HG03575 (cell line): ENCODE measurements at regions not wholly inside any gene's neighbourhood (a gene's known extent, or its start where the extent isn't known, plus 50 kb on each side); places are given as distances from the start of the nearest gene placed in this dataset.

Experiments used
- ATAC-seq: cut with Tn5 transposase; IDR thresholded peaks from one replicate; pipeline ENCODE4 v1.9.1; 2021; ENCODE audit not compliant: unreplicated experiment, insufficient number of reproducible peaks, low FRiP score; ENCODE audit errors: extremely low read depth

GRCh38 chr11:104332110-104332509, 168.2 kb upstream of the PDGFD start:
- ATAC-seq = no peak

GRCh38 chr11:104329078-104329665, 165.2 kb upstream of the PDGFD start:
- no peak for ATAC-seq

DNA sequence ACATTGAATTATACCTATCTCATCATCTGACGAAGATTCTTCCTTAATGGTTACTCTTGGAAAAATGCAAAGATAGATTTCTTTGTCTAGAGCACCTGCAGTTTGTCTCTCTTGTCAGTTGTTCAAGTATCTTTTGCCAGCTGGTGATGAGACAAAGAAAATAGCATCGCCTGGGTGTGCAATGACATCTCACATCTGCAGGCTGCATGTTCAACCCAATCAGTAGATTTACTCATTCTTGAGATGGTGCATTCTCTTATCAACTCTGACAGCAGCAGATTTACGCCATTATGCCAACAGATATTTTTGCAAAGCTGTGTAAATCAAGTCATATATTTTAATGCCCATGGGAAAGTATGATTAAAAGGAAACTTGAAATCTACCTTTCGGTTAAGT, 164.6 kb upstream of the PDGFD start:
- no peak for ATAC-seq

DNA sequence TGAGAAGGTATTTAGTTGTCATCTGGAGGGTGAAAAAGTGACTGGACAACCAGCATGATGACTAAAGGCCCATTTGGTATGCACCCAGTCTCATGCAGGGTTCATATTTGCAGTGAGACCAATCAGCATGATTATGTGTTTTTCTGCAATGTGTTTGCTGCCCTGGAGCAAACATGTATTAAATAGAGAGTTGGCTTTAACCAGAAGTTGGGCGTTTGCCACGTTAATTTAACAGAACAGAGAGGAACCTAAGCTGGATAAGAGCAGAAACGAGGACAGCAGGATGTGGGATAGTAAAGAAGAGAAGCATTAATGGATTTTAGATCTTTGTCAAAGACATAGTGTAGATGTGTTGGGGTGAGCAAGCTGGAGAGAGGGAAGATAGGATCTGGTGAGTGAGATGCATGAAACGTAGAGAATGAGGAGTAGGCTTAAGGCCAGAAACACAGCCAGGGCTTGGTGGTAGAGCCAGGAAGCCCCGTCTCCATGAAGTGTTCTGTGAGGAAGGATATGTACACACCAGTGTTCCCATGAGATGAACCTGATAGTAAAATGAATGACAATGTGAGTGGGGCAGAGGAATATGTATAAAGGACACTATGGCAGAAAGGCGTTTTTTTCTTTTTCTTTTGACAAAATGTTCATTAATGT, 164.0 kb upstream of the PDGFD start:
- ATAC-seq = no peak

DNA sequence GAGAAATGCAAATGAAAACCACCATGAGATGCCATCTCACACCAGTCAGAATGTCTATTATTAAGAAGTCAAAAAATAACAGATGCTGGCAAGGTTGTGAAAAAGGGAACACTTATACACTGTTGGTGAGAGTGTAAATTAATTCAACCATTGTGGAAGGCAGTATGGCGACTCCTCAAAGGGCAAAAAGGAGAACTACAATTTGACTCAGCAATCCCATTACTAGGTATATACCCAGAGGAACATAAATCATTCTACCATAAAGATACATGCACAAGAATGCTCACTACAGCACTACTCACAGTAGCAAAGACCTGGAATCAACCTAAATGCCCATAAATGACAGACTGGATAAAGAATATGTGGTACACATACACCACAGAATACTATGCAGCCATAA, 161.1 kb upstream of the PDGFD start:
- ATAC-seq = no peak

DNA sequence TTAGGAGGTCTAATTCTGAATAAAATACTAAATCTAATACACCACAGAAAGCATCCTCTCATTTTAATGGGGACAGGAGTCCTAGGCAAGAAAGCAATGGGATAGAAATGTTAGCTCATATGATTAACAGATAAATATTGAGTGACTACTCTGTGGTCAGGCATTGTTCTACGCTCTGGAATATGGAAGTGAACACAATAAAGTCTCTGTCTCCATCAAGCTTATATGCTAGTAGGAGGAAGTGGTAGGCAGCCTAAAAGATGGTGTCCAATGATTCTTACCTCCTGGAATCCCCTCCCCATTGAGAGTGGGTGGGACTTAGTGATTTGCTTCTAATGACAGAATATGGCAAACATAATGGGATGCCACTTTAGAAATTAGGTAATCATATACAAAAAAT, 160.3 kb upstream of the PDGFD start:
- ATAC-seq = no peak

GRCh38 chr11:104323841-104324240, 159.9 kb upstream of the PDGFD start:
- ATAC-seq = no peak

DNA sequence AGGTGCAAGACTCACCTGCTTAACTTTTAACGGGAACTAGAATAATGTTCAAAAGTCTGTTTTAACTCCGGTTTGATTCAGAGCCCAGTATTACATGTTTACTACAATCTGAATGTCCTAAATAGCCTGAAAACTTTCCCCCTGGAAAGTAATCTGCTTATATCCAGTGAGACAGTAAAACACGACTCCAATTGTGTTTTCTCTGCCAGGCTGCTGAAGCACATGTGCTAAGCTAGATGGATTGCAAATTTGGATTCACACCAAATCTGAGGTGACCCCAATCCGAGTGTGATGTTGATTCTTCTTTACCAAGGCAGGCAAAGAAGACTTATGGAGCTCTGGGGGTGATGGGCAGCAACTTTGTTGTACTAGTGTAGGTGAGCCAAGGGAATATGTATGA, 158.7 kb upstream of the PDGFD start:
- no peak for ATAC-seq

DNA sequence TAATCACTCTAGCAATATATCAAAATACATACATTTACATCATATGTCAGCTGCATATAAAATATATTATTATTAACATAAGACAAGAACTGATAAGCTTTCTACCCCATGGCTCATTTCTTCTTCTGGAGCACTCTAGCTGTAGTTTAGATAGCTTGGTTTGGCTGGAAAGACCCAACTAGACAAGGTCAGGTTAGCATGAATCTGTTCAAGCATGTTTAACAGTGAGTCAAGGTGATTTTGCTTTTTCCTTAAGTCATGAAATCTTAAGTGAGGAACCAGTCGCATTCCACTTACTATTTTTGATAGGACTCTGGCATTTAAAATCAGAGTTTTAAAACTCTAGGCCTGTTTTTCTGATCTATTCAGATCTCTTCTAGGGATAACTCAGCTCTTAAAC, 157.0 kb upstream of the PDGFD start:
- no peak for ATAC-seq

- ATAC-seq = no peak
Observed at GRCh38 chr11:104320097-104320496, 156.2 kb upstream of the PDGFD start.

- ATAC-seq = no peak
Observed at GRCh38 chr11:104319396-104319795, 155.4 kb upstream of the PDGFD start.

DNA sequence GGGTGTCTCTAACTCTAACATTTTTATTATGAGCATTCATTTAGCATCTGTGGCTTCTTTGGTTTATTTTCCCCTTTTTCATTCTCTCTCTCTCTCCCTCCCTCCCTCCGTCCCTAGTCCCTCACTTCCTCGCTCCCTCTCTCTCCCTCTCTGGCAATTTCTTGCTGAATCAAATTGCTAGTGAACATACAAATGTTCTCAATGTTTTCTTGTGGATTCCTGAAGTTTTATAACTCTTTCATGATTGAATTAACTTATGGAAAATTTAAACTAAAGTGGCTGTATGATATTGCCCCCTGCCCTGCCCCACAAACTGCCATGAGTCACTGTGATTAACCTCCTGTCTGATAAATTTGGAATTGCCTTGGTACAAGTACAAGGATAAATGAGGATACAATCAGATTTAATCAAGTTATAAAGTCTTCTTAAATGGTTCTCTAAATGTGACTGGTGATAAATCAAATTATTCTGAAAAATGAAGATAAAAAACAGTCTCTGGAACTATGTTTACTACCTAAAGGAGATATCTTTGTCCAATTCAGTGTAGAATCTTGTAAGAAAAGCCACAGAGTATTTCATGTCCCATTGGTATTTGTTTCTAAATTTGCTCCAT, 143.0 kb upstream of the PDGFD start:
- no peak for ATAC-seq

DNA sequence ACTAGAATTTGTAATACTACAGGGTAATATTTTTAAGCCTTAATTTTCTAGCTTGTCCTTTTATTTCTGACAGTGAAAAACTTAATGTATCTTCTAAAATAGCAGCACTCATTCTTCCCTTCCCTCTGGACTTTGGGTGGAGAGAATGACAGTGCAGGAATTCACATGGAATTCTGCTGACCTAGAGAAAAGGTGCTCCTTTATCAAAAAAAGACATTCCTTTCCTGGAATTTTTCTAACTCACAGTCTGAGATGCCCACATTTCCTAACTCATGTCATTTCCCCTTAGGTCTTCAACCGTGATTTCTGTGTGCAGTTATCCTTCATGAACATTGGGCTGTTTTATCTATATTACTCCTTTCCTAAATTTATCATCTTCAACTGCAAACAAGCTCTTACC, 137.8 kb upstream of the PDGFD start:
- no peak for ATAC-seq

DNA sequence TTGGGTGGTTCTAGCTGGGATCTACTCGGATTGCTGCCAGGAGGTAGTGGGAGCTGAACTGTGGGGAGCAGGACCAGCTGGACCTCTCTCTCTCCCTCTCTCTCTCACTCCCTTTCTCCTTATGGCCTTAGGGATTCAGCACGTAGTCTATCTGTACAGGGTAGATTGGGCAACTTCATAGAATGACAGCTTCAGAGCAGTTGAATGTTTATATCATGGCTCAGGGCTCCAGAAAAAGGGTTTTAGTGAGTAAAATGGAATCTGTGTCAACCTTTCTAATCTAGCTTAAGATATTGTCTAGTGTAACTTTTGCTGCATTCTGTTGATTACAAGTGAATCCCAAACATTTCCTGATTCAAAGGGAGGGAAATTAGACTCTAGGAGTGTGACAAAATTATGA, 127.7 kb upstream of the PDGFD start:
- ATAC-seq = no peak

DNA sequence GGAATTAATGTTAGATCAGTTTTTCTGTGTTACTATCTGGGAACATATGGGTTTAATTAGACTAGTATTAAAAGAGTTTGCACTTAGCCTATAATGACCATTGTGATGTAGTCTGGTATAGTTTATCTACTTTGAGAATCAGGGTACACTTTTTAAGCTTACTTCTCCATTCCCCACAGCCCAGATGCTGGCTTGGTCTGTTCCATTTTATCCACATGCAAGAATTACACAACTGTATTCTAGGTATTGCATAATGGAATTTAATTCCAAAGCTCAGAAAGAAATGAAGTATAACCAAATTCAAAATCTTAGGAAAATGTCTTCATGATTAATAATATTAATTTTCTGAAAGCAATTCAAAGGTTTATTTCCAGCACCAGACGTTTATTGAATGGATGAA, 122.2 kb upstream of the PDGFD start:
- ATAC-seq = no peak

DNA sequence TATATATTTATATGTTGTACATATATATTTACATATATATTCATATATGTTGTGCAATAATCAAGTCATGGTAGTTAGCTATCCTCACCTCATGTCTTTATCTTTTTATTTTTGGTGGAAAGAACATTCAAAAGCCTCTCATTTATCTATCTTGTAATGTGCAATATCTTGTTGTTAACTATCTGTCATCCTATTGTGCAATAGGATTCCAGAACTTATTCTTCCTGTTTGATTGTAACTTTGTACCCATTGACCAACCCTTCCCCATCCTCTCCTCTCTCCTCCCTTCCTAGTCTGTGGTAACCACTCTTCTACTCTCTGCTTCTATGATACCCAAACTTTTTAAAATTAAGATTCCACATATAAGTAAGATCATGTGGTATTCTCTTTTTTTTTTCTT, 115.6 kb upstream of the PDGFD start:
- ATAC-seq = no peak

GRCh38 chr11:104275992-104276391, 112.0 kb upstream of the PDGFD start:
- no peak for ATAC-seq

GRCh38 chr11:104260456-104260855, 96.5 kb upstream of the PDGFD start:
- no peak for ATAC-seq

DNA sequence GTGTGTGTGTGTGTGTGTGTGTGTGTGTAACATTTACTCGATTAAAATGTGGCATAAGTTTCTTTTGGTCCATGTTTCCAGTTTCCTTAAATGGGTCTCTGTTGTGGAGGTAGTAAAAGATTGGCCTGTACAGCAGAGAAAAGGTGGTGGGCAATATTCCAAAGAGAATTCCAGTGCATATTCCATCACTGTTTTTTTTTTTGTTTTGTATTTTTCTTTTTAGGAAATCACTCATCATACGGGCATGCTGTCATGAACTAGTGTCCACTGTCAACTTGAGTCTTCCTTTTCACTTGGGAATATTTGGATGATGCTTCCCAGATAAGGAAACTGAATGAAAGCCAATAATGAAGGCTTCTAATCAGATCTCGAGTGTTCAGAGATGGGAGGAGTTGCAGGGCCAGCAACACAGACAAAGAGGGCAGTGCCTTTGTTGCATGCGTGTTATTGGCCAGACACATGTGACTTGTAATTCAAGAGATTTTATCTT, 95.2 kb upstream of the PDGFD start:
- no peak for ATAC-seq

GRCh38 chr11:104256525-104256924, 92.6 kb upstream of the PDGFD start:
- ATAC-seq = no peak

- no peak for ATAC-seq
Observed at GRCh38 chr11:104254347-104254746, 90.4 kb upstream of the PDGFD start.
